ENCODE measurements at regions not wholly inside any gene's neighbourhood (a gene's known extent, or its start where the extent isn't known, plus 50 kb on each side); places are given as distances from the start of the nearest gene placed in this dataset.
A peak's percentile ranks its signal among the peaks of the same experiment; 100 is the strongest.

GRCh38 chr7:128145191-128145590, 95.9 kb upstream of the LEP start:
- no peak for DNase-seq

GRCh38 chr7:128146052-128146451, 95.0 kb upstream of the LEP start:
- DNase-seq, result no peak

GRCh38 chr7:128148676-128149075, 92.4 kb upstream of the LEP start:
- DNase-seq, result no peak

GRCh38 chr7:128150223-128150865, 90.7 kb upstream of the LEP start:
- no peak for DNase-seq

- DNase-seq, result no peak
Measured at GRCh38 chr7:128151635-128152034, 89.4 kb upstream of the LEP start.

- no peak for DNase-seq
Measured at GRCh38 chr7:128152721-128153120, 88.4 kb upstream of the LEP start.

GRCh38 chr7:128153436-128153835, 87.6 kb upstream of the LEP start:
- DNase-seq, result no peak

GRCh38 chr7:128154504-128154903, 86.6 kb upstream of the LEP start:
- no peak for DNase-seq

- DNase-seq, result no peak
Measured at GRCh38 chr7:128155100-128155740, 85.9 kb upstream of the LEP start.

- DNase-seq, result no peak
Measured at GRCh38 chr7:128157906-128158305, 83.2 kb upstream of the LEP start.

GRCh38 chr7:128158370-128158769, 82.7 kb upstream of the LEP start:
- no peak for DNase-seq

GRCh38 chr7:128160296-128160695, 80.8 kb upstream of the LEP start:
- DNase-seq, result no peak

- no peak for DNase-seq
Measured at GRCh38 chr7:128161466-128162125, 79.5 kb upstream of the LEP start.

GRCh38 chr7:128162666-128163065, 78.4 kb upstream of the LEP start:
- DNase-seq, result no peak

- DNase-seq, result no peak
Measured at GRCh38 chr7:128163473-128163872, 77.6 kb upstream of the LEP start.

- no peak for DNase-seq
Measured at GRCh38 chr7:128164061-128164954, 76.8 kb upstream of the LEP start.

- DNase-seq, result no peak
Measured at GRCh38 chr7:128164955-128165670, 76.0 kb upstream of the LEP start.

- DNase-seq, result no peak
Measured at GRCh38 chr7:128165927-128166420, 75.1 kb upstream of the LEP start.

GRCh38 chr7:128166603-128167041, 74.5 kb upstream of the LEP start:
- no peak for DNase-seq

- DNase-seq, result peak; percentile 28
Measured at GRCh38 chr7:128167042-128167701, 73.9 kb upstream of the LEP start.

GRCh38 chr7:128167791-128168666, 73.0 kb upstream of the LEP start:
- no peak for DNase-seq
